GM12872 (cell line): ENCODE measurements at regions not wholly inside any gene's neighbourhood (a gene's known extent, or its start where the extent isn't known, plus 50 kb on each side); places are given as distances from the start of the nearest gene placed in this dataset.

Source experiments
- CTCF ChIP-seq: IDR thresholded peaks from 3 replicates; pipeline ENCODE4 v1.5.1; 2011; ENCODE audit warnings: low read depth, mild to moderate bottlenecking, low read length, moderate library complexity; ENCODE audit not compliant: insufficient read depth

- TF ChIP-seq CTCF: no peak
These were observed 1661.3 kb upstream of the MIR17HG start for GRCh38 chr13:89686171-89686570.

- no peak for TF ChIP-seq CTCF
These were observed 1660.4 kb upstream of the MIR17HG start for GRCh38 chr13:89687066-89687465.

- no peak for TF ChIP-seq CTCF
These were observed 1658.6 kb upstream of the MIR17HG start for GRCh38 chr13:89688918-89689317.

GRCh38 chr13:89694451-89694850 lies 1653.0 kb upstream of the MIR17HG start:
- no peak for TF ChIP-seq CTCF

- peak; percentile 48 for TF ChIP-seq CTCF
These were observed 1651.9 kb upstream of the MIR17HG start for GRCh38 chr13:89695343-89696257.

- TF ChIP-seq CTCF: no peak
These were observed 1645.6 kb upstream of the MIR17HG start for GRCh38 chr13:89701913-89702312.

GRCh38 chr13:89704040-89704439 lies 1643.4 kb upstream of the MIR17HG start:
- TF ChIP-seq CTCF: no peak
